Breast epithelium (tissue), 4 donors: ENCODE measurements at regions not wholly inside any gene's neighbourhood (a gene's known extent, or its start where the extent isn't known, plus 50 kb on each side); places are given as distances from the start of the nearest gene placed in this dataset.

Experiments used
- DNase-seq, 2 donors: peaks; one replicate each; pipeline ENCODE4 v3.0.0-alpha.2; 2019; ENCODE audit warnings: low spot score in 2 of 2
- H3K27ac ChIP-seq, 2 donors: fragments of 200-600 bp; sonication (generic) in 1 of 2; one replicate each; pipeline ENCODE4 v1.5.1; 2016 to 2019; ENCODE audit warnings: mild to moderate bottlenecking in 1 of 2
- H3K27me3 ChIP-seq, 2 donors: fragments of 200-600 bp; sonication (generic) in 1 of 2; one replicate each; pipeline versions ENCODE4 v1.5.1 to v1.6.0; 2017 to 2019; ENCODE audit warnings: control low read depth in 1 of 2, mild to moderate bottlenecking in 1 of 2
- H3K36me3 ChIP-seq: fragments of 200-600 bp; one replicate; pipeline ENCODE4 v1.5.1; 2019
- H3K4me1 ChIP-seq, 2 donors: fragments of 200-600 bp; sonication (generic); one replicate each; pipeline ENCODE4 v1.5.1; 2016 to 2019; ENCODE audit warnings: control low read depth in 1 of 2
- H3K4me3 ChIP-seq, 3 donors: fragments of 200-600 bp; sonication (generic); 1 replicate in 2 of 3; 2 replicates in 1 of 3; pipeline ENCODE4 v1.5.1; 2016 to 2019; ENCODE audit warnings: mild to moderate bottlenecking in 3 of 3, moderate library complexity in 2 of 3
- H3K9me3 ChIP-seq, 2 donors: fragments of 200-600 bp; sonication (generic) in 1 of 2; one replicate each; pipeline ENCODE4 v1.5.1; 2016 to 2019; ENCODE audit warnings: control low read depth in 1 of 2
- CTCF ChIP-seq, 3 donors: fragments of 450-650 bp; IDR thresholded peaks; one replicate each; pipeline ENCODE4 v1.5.1; 2016 to 2017; ENCODE audit warnings: antibody characterized with exemption in 3 of 3, mild to moderate bottlenecking in 3 of 3, moderate library complexity in 3 of 3
- POLR2A ChIP-seq: fragments of 450-650 bp; IDR thresholded peaks from one replicate; pipeline ENCODE4 v1.6.1; 2016; ENCODE audit warnings: antibody characterized with exemption, mild to moderate bottlenecking, moderate library complexity
- POLR2AphosphoS5 ChIP-seq, 3 donors: sonication (generic); formaldehyde crosslinking; IDR thresholded peaks; one replicate each; pipeline ENCODE4 v1.6.1; 2017; ENCODE audit warnings: antibody characterized with exemption in 3 of 3
- intact Hi-C: fragments of 100-400 bp; cut with DNase I; formaldehyde crosslinking; loops from one replicate; pipeline ENCODE4 v1.15.1; 2023; ENCODE audit warnings: low total_unique reads

- no peak for TF ChIP-seq POLR2A
- no peak for DNase-seq
- H3K27ac ChIP-seq, result peak overlapping the region in 1 of 2 donors; percentile 92
- no peaks in the 10 kb centered on the region for H3K36me3 ChIP-seq
- no peaks in the 10 kb centered on the region for H3K9me3 ChIP-seq
- intact Hi-C loops, result no loop called here
- no peak overlapping the region for H3K4me3 ChIP-seq
- H3K27me3 ChIP-seq, result no peaks in the 10 kb centered on the region
- no peaks in the 10 kb centered on the region for H3K4me1 ChIP-seq
Measured at GRCh38 chr5:173768267-173768806, 119.8 kb upstream of the CPEB4 start.

GRCh38 chr5:173768891-173769290 is 119.3 kb upstream of the CPEB4 start:
- no peak overlapping the region for H3K4me3 ChIP-seq
- no peaks in the 10 kb centered on the region for H3K36me3 ChIP-seq
- H3K9me3 ChIP-seq, result no peaks in the 10 kb centered on the region
- no peak for DNase-seq
- intact Hi-C loops, result no loop called here
- H3K4me1 ChIP-seq, result no peaks in the 10 kb centered on the region
- no peaks in the 10 kb centered on the region for H3K27me3 ChIP-seq
- TF ChIP-seq POLR2A, result no peak
- TF ChIP-seq POLR2AphosphoS5 (IDR thresholded peaks at IDR 0.05), result no peak
- TF ChIP-seq CTCF (IDR thresholded peaks at IDR 0.05), result no peak
- no peak overlapping the region for H3K27ac ChIP-seq

GRCh38 chr5:173770637-173771036 is 117.5 kb upstream of the CPEB4 start:
- TF ChIP-seq POLR2A (no peak), POLR2AphosphoS5 (IDR thresholded peaks at IDR 0.05) (no peak), CTCF (IDR thresholded peaks at IDR 0.05) (no peak)

GRCh38 chr5:173771121-173771724 is 116.9 kb upstream of the CPEB4 start:
- intact Hi-C loops, result no loop called here
- no peaks in the 10 kb centered on the region for H3K9me3 ChIP-seq
- no peak overlapping the region for H3K4me3 ChIP-seq
- no peaks in the 10 kb centered on the region for H3K27me3 ChIP-seq
- no peak overlapping the region for H3K27ac ChIP-seq
- H3K36me3 ChIP-seq, result no peaks in the 10 kb centered on the region
- H3K4me1 ChIP-seq, result no peaks in the 10 kb centered on the region
- TF ChIP-seq POLR2A (no peak), POLR2AphosphoS5 (IDR thresholded peaks at IDR 0.05) (no peak), CTCF (IDR thresholded peaks at IDR 0.05) (no peak)
- DNase-seq, result no peak

More at GRCh38 chr5:173770637-173771036, 117.5 kb upstream of the CPEB4 start:
- no peaks in the 10 kb centered on the region for H3K27me3 ChIP-seq
- no peak overlapping the region for H3K4me3 ChIP-seq
- no peaks in the 10 kb centered on the region for H3K4me1 ChIP-seq
- no peaks in the 10 kb centered on the region for H3K36me3 ChIP-seq
- intact Hi-C loops, result no loop called here
- H3K9me3 ChIP-seq, result no peaks in the 10 kb centered on the region
- no peak overlapping the region for H3K27ac ChIP-seq
- DNase-seq, result no peak

- intact Hi-C loops, result no loop called here
Measured at GRCh38 chr5:173771725-173772383, 116.3 kb upstream of the CPEB4 start.

More at GRCh38 chr5:173771725-173772383, 116.3 kb upstream of the CPEB4 start:
- no peaks in the 10 kb centered on the region for H3K36me3 ChIP-seq
- H3K4me3 ChIP-seq, result no peak overlapping the region
- no peaks in the 10 kb centered on the region for H3K9me3 ChIP-seq
- TF ChIP-seq POLR2AphosphoS5 (IDR thresholded peaks at IDR 0.05) (no peak), POLR2A (no peak), CTCF (IDR thresholded peaks at IDR 0.05) (no peak)
- H3K4me1 ChIP-seq, result no peaks in the 10 kb centered on the region
- no peak for DNase-seq
- H3K27ac ChIP-seq, result no peak overlapping the region
- no peaks in the 10 kb centered on the region for H3K27me3 ChIP-seq
